ENCODE measurements at regions not wholly inside any gene's neighbourhood (a gene's known extent, or its start where the extent isn't known, plus 50 kb on each side); places are given as distances from the start of the nearest gene placed in this dataset.
"Not testable (repeated sequence)": the region's sequence is repeated elsewhere in the genome, so short reads cannot be mapped to it uniquely, and the experiment has no call there.

DNA sequence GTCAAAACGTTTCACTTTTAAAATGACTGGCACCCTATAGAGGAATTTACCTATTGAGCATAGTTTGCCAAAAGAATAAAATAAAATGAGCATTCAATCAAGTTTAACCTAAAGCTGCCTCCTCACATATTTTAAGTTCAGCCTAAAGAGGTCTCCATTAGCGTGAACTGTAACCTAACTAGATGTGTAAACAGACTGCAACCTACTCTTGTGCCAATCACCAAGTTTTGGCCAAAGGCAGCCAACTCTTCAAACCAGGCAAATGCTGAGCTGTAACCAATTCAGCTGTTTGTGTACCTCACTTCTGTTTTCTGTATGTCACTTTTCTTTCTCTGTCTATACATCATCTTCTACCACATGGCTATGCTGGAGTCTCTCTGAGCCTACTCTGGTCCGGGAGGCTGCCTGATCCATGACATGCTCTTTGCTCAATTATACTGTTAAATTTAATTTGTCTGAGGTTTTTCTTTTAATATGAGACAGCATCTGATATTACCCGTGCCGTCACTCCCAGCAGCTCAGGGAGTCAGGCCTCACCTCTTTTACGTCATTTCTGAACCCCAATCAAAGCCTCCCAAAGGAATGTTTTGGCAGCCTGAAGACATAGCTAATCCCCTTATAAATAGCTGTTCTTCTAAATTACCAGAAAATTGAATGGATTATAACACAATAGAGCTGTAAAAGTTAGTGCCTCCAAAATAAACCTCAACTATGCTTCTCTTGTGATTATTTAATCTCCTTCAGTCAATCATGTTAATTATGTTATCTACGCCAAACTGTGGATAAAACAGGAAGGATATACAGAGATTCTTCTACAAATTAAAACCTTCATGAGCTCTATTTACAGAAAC lies 81.0 kb upstream of the NR5A2 start:
- Histone ChIP-seq H3K27ac (ENCODE audit: low read depth, low read length) (no peak overlapping the region), H3K4me3 (ENCODE audit: low read length) (no peak overlapping the region), H3K9me3 (ENCODE audit: control insufficient read depth, low read length) (no peaks in the 10 kb centered on the region), H3K36me3 (ENCODE audit: control insufficient read depth, insufficient read depth, low read length) (no peaks in the 10 kb centered on the region), H3K9ac (ENCODE audit: extremely low read depth, low read length, poor library complexity, severe bottlenecking) (no peak overlapping the region), H3K27me3 (ENCODE audit: control insufficient read depth, insufficient read depth, low read length, poor library complexity, severe bottlenecking) (no peaks in the 10 kb centered on the region), H3K4me1 (ENCODE audit: control insufficient read depth, insufficient read depth, low read length) (no peaks in the 10 kb centered on the region)
- TF ChIP-seq, protein P1, sequence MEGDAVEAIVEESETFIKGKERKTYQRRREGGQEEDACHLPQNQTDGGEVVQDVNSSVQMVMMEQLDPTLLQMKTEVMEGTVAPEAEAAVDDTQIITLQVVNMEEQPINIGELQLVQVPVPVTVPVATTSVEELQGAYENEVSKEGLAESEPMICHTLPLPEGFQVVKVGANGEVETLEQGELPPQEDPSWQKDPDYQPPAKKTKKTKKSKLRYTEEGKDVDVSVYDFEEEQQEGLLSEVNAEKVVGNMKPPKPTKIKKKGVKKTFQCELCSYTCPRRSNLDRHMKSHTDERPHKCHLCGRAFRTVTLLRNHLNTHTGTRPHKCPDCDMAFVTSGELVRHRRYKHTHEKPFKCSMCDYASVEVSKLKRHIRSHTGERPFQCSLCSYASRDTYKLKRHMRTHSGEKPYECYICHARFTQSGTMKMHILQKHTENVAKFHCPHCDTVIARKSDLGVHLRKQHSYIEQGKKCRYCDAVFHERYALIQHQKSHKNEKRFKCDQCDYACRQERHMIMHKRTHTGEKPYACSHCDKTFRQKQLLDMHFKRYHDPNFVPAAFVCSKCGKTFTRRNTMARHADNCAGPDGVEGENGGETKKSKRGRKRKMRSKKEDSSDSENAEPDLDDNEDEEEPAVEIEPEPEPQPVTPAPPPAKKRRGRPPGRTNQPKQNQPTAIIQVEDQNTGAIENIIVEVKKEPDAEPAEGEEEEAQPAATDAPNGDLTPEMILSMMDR (conservative IDR thresholded peaks at IDR 0.05): no peak
- no peak for DNase-seq
- no peak overlapping the region for H3K4me3 Mint-ChIP-seq
- no peaks in the 10 kb centered on the region for H3K36me3 Mint-ChIP-seq (ENCODE audit: low read depth)
- no peaks in the 10 kb centered on the region for H3K27me3 Mint-ChIP-seq (ENCODE audit: insufficient read depth)
- H3K4me1 Mint-ChIP-seq: peaks cover 10% of the 10 kb centered on the region
- H3K9me3 Mint-ChIP-seq: no peaks in the 10 kb centered on the region
- no peak overlapping the region for H3K27ac Mint-ChIP-seq
- WGBS, 2 experiments (ENCODE audit: insufficient coverage in 1 of 2, insufficient read length in 1 of 2): 93 to 94% methylated on average over 5 to 7 of the region's 7 CpGs

DNA sequence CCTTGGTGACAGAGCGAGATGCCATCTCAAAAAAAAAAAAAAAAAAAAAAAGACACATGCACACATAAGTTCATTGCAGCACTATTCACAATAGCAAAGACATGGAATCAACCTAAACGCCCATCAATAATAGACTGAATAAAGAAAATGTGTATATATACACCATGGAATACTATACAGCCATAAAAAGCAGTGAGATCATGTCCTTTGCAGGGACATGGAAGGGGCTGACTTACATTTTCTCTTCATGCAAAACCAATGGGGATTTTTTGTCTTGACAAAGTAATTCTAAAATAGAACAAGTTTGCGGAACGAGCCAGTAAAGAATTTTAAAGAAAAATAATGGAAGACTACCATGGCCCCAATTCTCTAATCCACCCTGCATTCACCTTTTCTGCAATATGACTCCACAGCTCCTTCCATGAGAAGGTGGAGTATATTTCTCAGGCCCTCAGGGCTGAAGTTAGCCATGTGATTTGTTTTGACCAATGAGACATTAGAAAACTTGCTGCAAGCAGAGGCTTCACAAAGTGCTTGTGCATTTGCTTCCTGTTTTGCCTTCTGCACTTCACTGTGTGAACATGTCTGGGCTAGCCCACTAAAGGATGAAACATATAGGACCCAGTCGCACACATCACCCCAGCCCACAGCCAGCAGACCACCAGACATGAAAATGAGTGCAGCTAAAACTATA lies 78.8 kb upstream of the NR5A2 start:
- H3K36me3 ChIP-seq (ENCODE audit: control insufficient read depth, insufficient read depth, low read length): no peaks in the 10 kb centered on the region
- no peaks in the 10 kb centered on the region for H3K36me3 Mint-ChIP-seq (ENCODE audit: low read depth)
- H3K27me3 Mint-ChIP-seq (ENCODE audit: insufficient read depth): no peaks in the 10 kb centered on the region
- H3K9me3 Mint-ChIP-seq: no peaks in the 10 kb centered on the region
- 98 to 100% methylated on average over 2 to 3 of the region's 5 CpGs for WGBS, 2 experiments (ENCODE audit: insufficient coverage in 1 of 2, insufficient read length in 1 of 2)
- no peak for DNase-seq
- H3K4me1 ChIP-seq (ENCODE audit: control insufficient read depth, insufficient read depth, low read length): no peaks in the 10 kb centered on the region
- H3K9me3 ChIP-seq (ENCODE audit: control insufficient read depth, low read length): no peaks in the 10 kb centered on the region
- no peak overlapping the region for H3K4me3 ChIP-seq (ENCODE audit: low read length)
- peaks cover 10% of the 10 kb centered on the region for H3K4me1 Mint-ChIP-seq
- TF ChIP-seq, protein P1 (conservative IDR thresholded peaks at IDR 0.05): no peak
- no peaks in the 10 kb centered on the region for H3K27me3 ChIP-seq (ENCODE audit: control insufficient read depth, insufficient read depth, low read length, poor library complexity, severe bottlenecking)
- H3K9ac ChIP-seq (ENCODE audit: extremely low read depth, low read length, poor library complexity, severe bottlenecking): no peak overlapping the region
- H3K27ac Mint-ChIP-seq: no peak overlapping the region
- no peak overlapping the region for H3K27ac ChIP-seq (ENCODE audit: low read depth, low read length)
- H3K4me3 Mint-ChIP-seq: no peak overlapping the region

DNA sequence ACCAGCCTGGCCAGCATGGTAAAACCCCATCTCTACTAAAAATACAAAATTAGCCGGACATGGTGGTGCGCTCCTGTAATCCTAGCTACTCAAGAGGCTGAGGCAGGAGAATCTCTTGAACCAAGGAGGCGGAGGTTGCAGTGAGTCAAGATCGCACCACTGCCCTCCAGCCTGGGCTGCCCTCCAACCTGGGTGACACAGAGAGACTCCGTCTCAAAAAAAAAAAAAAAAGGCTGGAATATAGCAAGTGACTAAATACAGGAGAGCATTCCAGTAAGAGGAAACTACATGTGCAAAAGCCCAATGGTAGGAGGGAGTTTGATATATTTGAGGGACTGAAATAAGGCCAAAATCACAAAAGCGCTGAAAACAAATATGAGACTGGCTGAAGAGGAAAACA lies 76.5 kb upstream of the NR5A2 start:
- not testable (repeated sequence) for H3K36me3 Mint-ChIP-seq (ENCODE audit: low read depth); H3K27ac Mint-ChIP-seq; H3K4me1 ChIP-seq (ENCODE audit: control insufficient read depth, insufficient read depth, low read length); H3K9me3 Mint-ChIP-seq; H3K27me3 Mint-ChIP-seq (ENCODE audit: insufficient read depth); H3K27me3 ChIP-seq (ENCODE audit: control insufficient read depth, insufficient read depth, low read length, poor library complexity, severe bottlenecking); H3K9me3 ChIP-seq (ENCODE audit: control insufficient read depth, low read length); DNase-seq; H3K4me1 Mint-ChIP-seq; H3K4me3 Mint-ChIP-seq; H3K27ac ChIP-seq (ENCODE audit: low read depth, low read length); H3K36me3 ChIP-seq (ENCODE audit: control insufficient read depth, insufficient read depth, low read length); H3K9ac ChIP-seq (ENCODE audit: extremely low read depth, low read length, poor library complexity, severe bottlenecking); H3K4me3 ChIP-seq (ENCODE audit: low read length)
- WGBS, 2 experiments (ENCODE audit: insufficient coverage in 1 of 2, insufficient read length in 1 of 2): 95 to 98% methylated on average over 5 to 6 of the region's 6 CpGs

Measured in endodermal cell (in vitro differentiated cells).